Nephron progenitor cell (in vitro differentiated cells): ENCODE measurements at regions not wholly inside any gene's neighbourhood (a gene's known extent, or its start where the extent isn't known, plus 50 kb on each side); places are given as distances from the start of the nearest gene placed in this dataset.

ENCODE experiments used
- DNase-seq: peaks from one replicate; pipeline ENCODE4 v3.0.0; 2021
- H3K27ac Mint-ChIP-seq: 2 replicates; pipeline ENCODE4 v1.8.0; 2021; ENCODE audit warnings: mild to moderate bottlenecking, moderate library complexity, mixed read lengths
- H3K27me3 Mint-ChIP-seq: 2 replicates; pipeline ENCODE4 v1.8.0; 2021; ENCODE audit warnings: mild to moderate bottlenecking, low read depth, mixed read lengths; ENCODE audit not compliant: poor library complexity
- H3K36me3 Mint-ChIP-seq: 2 replicates; pipeline ENCODE4 v1.8.0; 2021; ENCODE audit warnings: low read depth, mixed read lengths
- H3K4me1 Mint-ChIP-seq: 2 replicates; pipeline ENCODE4 v1.8.0; 2021; ENCODE audit warnings: mixed read lengths
- H3K4me3 Mint-ChIP-seq: 2 replicates; pipeline ENCODE4 v1.8.0; 2021; ENCODE audit warnings: mild to moderate bottlenecking, moderate library complexity, mixed read lengths
- H3K9me3 Mint-ChIP-seq: 2 replicates; pipeline ENCODE4 v1.8.0; 2021; ENCODE audit warnings: mild to moderate bottlenecking, moderate library complexity, mixed read lengths
- CTCF ChIP-seq: fragments of 200-600 bp; sonication (generic); IDR thresholded peaks from 2 replicates; pipeline ENCODE4 v1.5.0; 2021; ENCODE audit warnings: antibody characterized with exemption

DNA sequence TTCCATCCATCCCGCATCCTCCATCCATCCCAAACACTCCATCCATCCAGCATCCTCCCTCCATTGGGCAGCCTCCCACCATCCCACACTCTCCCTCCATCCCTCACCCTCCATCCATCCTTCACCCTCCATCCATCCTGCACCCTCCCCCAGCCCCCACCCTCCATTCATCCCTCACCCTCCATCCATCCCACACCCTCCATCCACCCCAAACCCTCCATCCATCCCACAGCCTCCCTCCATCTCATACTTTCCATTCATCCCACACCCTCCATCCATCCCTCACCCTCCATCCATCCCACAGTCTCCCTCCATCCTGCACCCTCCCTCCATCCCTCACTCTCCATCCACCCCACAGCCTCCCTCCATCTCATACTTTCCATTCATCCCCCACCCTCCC lies 60.4 kb downstream of the FOXI2 start:
- Mint-ChIP-seq H3K27me3 (peaks cover 48% of the 10 kb centered on the region), H3K36me3 (no peaks in the 10 kb centered on the region), H3K4me1 (no peaks in the 10 kb centered on the region), H3K4me3 (no peak overlapping the region), H3K27ac (no peak overlapping the region), H3K9me3 (peaks cover 14% of the 10 kb centered on the region)
- DNase-seq: no peak
- TF ChIP-seq CTCF: no peak

- DNase-seq: no peak
- Mint-ChIP-seq H3K36me3 (no peaks in the 10 kb centered on the region), H3K27me3 (peaks cover 45% of the 10 kb centered on the region), H3K27ac (no peak overlapping the region), H3K4me1 (no peaks in the 10 kb centered on the region), H3K4me3 (no peak overlapping the region), H3K9me3 (peaks cover 13% of the 10 kb centered on the region)
- TF ChIP-seq CTCF: no peak
Measured at GRCh38 chr10:127798111-127798510, 61.1 kb downstream of the FOXI2 start.

DNA sequence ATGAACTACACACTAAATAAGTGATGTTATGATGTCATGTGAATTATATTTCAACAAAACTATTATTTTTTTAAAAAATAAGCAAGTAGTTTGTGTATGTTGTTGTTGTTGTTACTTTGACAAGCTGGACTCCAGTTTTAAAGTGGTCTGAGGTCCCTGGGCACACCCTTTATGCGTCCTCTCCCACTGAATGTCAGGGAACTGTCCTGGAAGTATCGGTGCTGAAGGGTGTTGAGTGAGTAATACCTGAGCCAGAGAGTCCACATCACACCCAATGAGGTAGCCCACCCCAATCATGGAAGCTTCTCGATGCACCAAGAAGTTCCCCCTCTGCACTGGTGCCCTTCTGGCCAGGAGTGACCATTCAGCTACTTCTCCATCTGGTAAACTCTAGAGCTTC lies 64.3 kb downstream of the FOXI2 start:
- Mint-ChIP-seq H3K36me3 (no peaks in the 10 kb centered on the region), H3K9me3 (no peaks in the 10 kb centered on the region), H3K4me1 (no peaks in the 10 kb centered on the region), H3K4me3 (no peak overlapping the region), H3K27me3 (peaks cover 48% of the 10 kb centered on the region), H3K27ac (no peak overlapping the region)
- DNase-seq: no peak
- no peak for TF ChIP-seq CTCF

GRCh38 chr10:127802531-127803095 lies 65.6 kb downstream of the FOXI2 start:
- H3K27ac Mint-ChIP-seq: no peak overlapping the region
- H3K27me3 Mint-ChIP-seq: peaks cover 39% of the 10 kb centered on the region
- DNase-seq: no peak
- no peaks in the 10 kb centered on the region for H3K36me3 Mint-ChIP-seq
- TF ChIP-seq CTCF: no peak
- no peaks in the 10 kb centered on the region for H3K9me3 Mint-ChIP-seq
- H3K4me1 Mint-ChIP-seq: peaks cover 4% of the 10 kb centered on the region
- H3K4me3 Mint-ChIP-seq: no peak overlapping the region

GRCh38 chr10:127804696-127805095 lies 67.7 kb downstream of the FOXI2 start:
- Mint-ChIP-seq H3K9me3 (peaks cover 8% of the 10 kb centered on the region), H3K4me3 (no peak overlapping the region), H3K4me1 (peaks cover 15% of the 10 kb centered on the region), H3K27ac (no peak overlapping the region), H3K27me3 (peaks cover 30% of the 10 kb centered on the region), H3K36me3 (no peaks in the 10 kb centered on the region)
- DNase-seq: no peak
- TF ChIP-seq CTCF: no peak

DNA sequence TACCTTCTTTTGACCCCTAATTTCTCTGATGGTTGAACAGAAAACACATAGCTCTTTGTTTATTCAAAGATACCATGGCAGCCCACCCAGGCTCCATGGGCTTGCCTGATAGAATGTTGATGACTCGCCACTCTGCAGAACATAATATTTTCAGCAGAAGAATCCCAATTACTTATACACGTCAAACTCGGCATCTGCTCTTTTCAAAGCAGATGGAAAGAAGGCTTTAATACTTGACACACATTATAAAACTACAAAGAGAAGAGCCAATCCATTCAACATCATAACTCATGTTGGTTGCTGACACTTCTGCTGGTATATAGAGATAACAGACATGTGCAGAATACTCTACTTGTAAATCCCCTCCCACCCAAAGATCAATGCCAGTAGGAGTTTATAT lies 69.0 kb downstream of the FOXI2 start:
- no peak for DNase-seq
- Mint-ChIP-seq H3K27ac (no peak overlapping the region), H3K9me3 (peaks cover 17% of the 10 kb centered on the region), H3K36me3 (no peaks in the 10 kb centered on the region), H3K4me3 (no peak overlapping the region), H3K4me1 (peaks cover 15% of the 10 kb centered on the region), H3K27me3 (peaks cover 30% of the 10 kb centered on the region)
- no peak for TF ChIP-seq CTCF
